NT2/D1 (cell line): ENCODE measurements at regions not wholly inside any gene's neighbourhood (a gene's known extent, or its start where the extent isn't known, plus 50 kb on each side); places are given as distances from the start of the nearest gene placed in this dataset.

ENCODE experiments used
- SUZ12 ChIP-seq: IDR thresholded peaks from 2 replicates; pipeline ENCODE4 v1.6.1; 2011; ENCODE audit not compliant: insufficient read length, insufficient read depth; ENCODE audit errors: extremely low read depth
- ZNF274 ChIP-seq: IDR thresholded peaks from 2 replicates; pipeline ENCODE4 v1.6.1; 2011; ENCODE audit warnings: mild to moderate bottlenecking, low read depth, low read length

DNA sequence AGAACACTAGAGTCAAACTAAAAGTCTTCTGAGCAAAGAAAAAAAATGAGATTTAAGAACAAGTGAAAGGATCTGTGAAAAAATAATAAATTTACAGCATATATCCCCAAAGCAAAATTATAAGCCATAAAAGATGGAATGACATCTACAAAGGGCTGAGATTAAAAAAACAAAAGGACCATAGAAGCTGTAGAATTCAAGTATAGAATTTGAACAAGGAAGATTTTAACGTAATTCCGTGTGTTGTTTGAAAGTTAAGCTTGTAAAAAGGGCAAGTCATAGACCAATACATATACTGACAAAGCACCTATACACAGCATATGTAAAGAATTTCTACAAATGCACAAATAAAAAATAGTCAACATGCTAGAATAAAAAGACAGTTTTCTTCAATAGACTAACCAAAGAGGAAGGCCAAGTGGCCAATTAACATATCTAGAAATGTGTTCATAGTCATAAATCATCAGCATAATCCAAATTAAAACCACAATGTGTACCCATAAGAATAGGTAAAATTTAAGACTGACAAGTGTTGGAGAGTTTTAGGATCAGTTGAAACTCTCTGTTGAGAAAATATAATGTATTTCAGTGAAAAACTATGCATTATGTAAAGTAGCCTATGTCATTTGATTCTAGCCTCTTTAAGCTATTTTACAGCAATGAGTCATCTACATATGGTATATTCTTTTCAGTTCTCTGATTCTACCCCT, 674.9 kb downstream of the OLFM4 start:
- TF ChIP-seq ZNF274 (no peak), SUZ12 (no peak)
